Endothelial cell of umbilical vein (primary cell): ENCODE measurements at regions not wholly inside any gene's neighbourhood (a gene's known extent, or its start where the extent isn't known, plus 50 kb on each side); places are given as distances from the start of the nearest gene placed in this dataset.

Experiments used
- BruUV-seq: library from RNA; stranded (reverse); fragments of 400-500 nt; replicated peaks from 2 replicates; lab custom pipeline; 2021; lab: Mats Ljungman, UMichigan
- CTCF ChIA-PET: fragments of 300-600, 350-600 bp; sonication (Branson Sonifier 250); formaldehyde crosslinking; loops from one replicate; lab custom pipeline; 2021; ENCODE audit warnings: antibody characterized with exemption, inconsistent platforms; lab: Charles Lee
- POLR2A ChIA-PET: fragments of 300-600, 350-600 bp; sonication (Branson Sonifier 250); formaldehyde crosslinking; loops from one replicate; lab custom pipeline; 2021; ENCODE audit warnings: antibody characterized with exemption, inconsistent platforms; lab: Charles Lee
- DNase-seq: peaks from one replicate; pipeline ENCODE4 v3.0.0-alpha.2; 2011; ENCODE audit warnings: low read depth, low spot score
- FAIRE-seq: peaks from 2 replicates; lab custom pipeline; 2011; peaks lifted over from hg19 to GRCh38; lab: Jason Lieb, UNC
- H2AFZ ChIP-seq: 2 replicates; pipeline ENCODE4 v1.6.0; 2012; ENCODE audit warnings: low read depth, low read length, control low read depth, inconsistent platforms
- H3K27ac ChIP-seq: 2 replicates; pipeline ENCODE4 v1.5.1; 2011; ENCODE audit warnings: low read depth, mild to moderate bottlenecking, control low read depth, low read length, moderate library complexity; ENCODE audit not compliant: insufficient read depth
- H3K27me3 ChIP-seq, 2 experiments: 2 replicates each; pipeline versions ENCODE4 v1.6.0 to v1.6.1; 2011; ENCODE audit warnings: low read length in 2 of 2, mixed read lengths in 1 of 2; ENCODE audit not compliant: control insufficient read depth in 2 of 2, insufficient read depth in 2 of 2
- H3K36me3 ChIP-seq, 2 experiments: 2 replicates in 1 of 2; 3 replicates in 1 of 2; pipeline ENCODE4 v1.5.1; 2011; ENCODE audit warnings: low read length in 2 of 2, mild to moderate bottlenecking in 1 of 2, moderate library complexity in 1 of 2; ENCODE audit not compliant: control insufficient read depth in 2 of 2, insufficient read depth in 2 of 2; ENCODE audit errors: extremely low read depth in 1 of 2
- H3K4me1 ChIP-seq: 3 replicates; pipeline ENCODE4 v1.5.1; 2011; ENCODE audit warnings: mild to moderate bottlenecking, low read length; ENCODE audit not compliant: control insufficient read depth, insufficient read depth; ENCODE audit errors: extremely low read depth
- H3K4me2 ChIP-seq: 2 replicates; pipeline ENCODE4 v1.6.1; 2011; ENCODE audit warnings: low read length, control low read depth, mixed read lengths; ENCODE audit not compliant: insufficient read depth
- H3K4me3 ChIP-seq, 3 experiments: fragments of 200-600 bp in 1 of 3; sonication (generic), shearing (Covaris generic) in 1 of 3; replicated peaks in 1 of 3; 2 replicates each; pipeline ENCODE4 v1.5.1; 2011 to 2016; ENCODE audit warnings: control low read depth in 3 of 3, low read length in 3 of 3, mild to moderate bottlenecking in 2 of 3, inconsistent platforms in 1 of 3, low read depth in 1 of 3, moderate library complexity in 1 of 3; ENCODE audit not compliant: insufficient read depth in 1 of 3
- H3K79me2 ChIP-seq: 2 replicates; pipeline ENCODE4 v1.6.0; 2012; ENCODE audit warnings: low read length, inconsistent platforms; ENCODE audit not compliant: control insufficient read depth, insufficient read depth
- H3K9ac ChIP-seq: replicated peaks from 2 replicates; pipeline ENCODE3; 2011; ENCODE audit warnings: low read length, control low read depth; ENCODE audit not compliant: insufficient read depth; ENCODE audit errors: extremely low read depth
- H3K9me1 ChIP-seq: replicated peaks from 3 replicates; pipeline ENCODE4 v1.6.0; 2011; ENCODE audit warnings: mild to moderate bottlenecking, low read length; ENCODE audit not compliant: control insufficient read depth, insufficient read depth; ENCODE audit errors: extremely low read depth
- H3K9me3 ChIP-seq: replicated peaks from 2 replicates; pipeline ENCODE4 v1.5.1; 2012; ENCODE audit warnings: low read length, inconsistent platforms; ENCODE audit not compliant: control insufficient read depth, insufficient read depth
- H4K20me1 ChIP-seq: replicated peaks from 2 replicates; pipeline ENCODE3; 2011; ENCODE audit warnings: mild to moderate bottlenecking, low read length; ENCODE audit not compliant: control insufficient read depth, insufficient read depth; ENCODE audit errors: extremely low read depth
- CTCF ChIP-seq, 2 donors: IDR thresholded peaks; 1 replicate in 1 of 2; 2 replicates in 1 of 2; pipeline ENCODE4 v1.5.1; 2011; ENCODE audit warnings: low read length in 2 of 2, mild to moderate bottlenecking in 2 of 2, moderate library complexity in 2 of 2, control low read depth in 1 of 2, inconsistent platforms in 1 of 2, low read depth in 1 of 2; ENCODE audit not compliant: insufficient read depth in 1 of 2; ENCODE audit errors: extremely low read depth in 1 of 2
- EZH2 ChIP-seq: IDR thresholded peaks from 2 replicates; pipeline ENCODE4 v1.6.1; 2012; ENCODE audit warnings: borderline replicate concordance, low read depth, mild to moderate bottlenecking, moderate library complexity, low read length, inconsistent platforms; ENCODE audit not compliant: severe bottlenecking
- FOS ChIP-seq: IDR thresholded peaks from 2 replicates; pipeline ENCODE4 v1.6.1; 2011; ENCODE audit warnings: mild to moderate bottlenecking, low read length, moderate library complexity, borderline replicate concordance; ENCODE audit not compliant: insufficient read depth
- GATA2 ChIP-seq: IDR thresholded peaks from 2 replicates; pipeline ENCODE4 v1.7.0; 2011; ENCODE audit warnings: low read depth, mild to moderate bottlenecking, moderate library complexity, mixed read lengths, low read length; ENCODE audit not compliant: insufficient read length, insufficient read depth
- JUN ChIP-seq: IDR thresholded peaks from 2 replicates; pipeline ENCODE4 v1.6.1; 2011; ENCODE audit warnings: borderline replicate concordance, low read depth; ENCODE audit not compliant: insufficient read length, insufficient read depth
- MAX ChIP-seq: IDR thresholded peaks from 2 replicates; pipeline ENCODE4 v1.6.1; 2011; ENCODE audit not compliant: insufficient read depth, insufficient read length
- MYC ChIP-seq: IDR thresholded peaks from one replicate; pipeline ENCODE4 v1.6.1; 2011; ENCODE audit warnings: mild to moderate bottlenecking, low read depth, low read length
- POLR2A ChIP-seq: IDR thresholded peaks from 2 replicates; pipeline ENCODE4 v1.6.1; 2012; ENCODE audit warnings: low read depth, mild to moderate bottlenecking, control low read depth, low read length
- POLR2AphosphoS5 ChIP-seq: IDR thresholded peaks from 2 replicates; pipeline ENCODE4 v1.6.1; 2012; ENCODE audit warnings: low read depth, mild to moderate bottlenecking, control low read depth, low read length, moderate library complexity; ENCODE audit not compliant: insufficient read depth
- dilution Hi-C: fragments of 300-500 bp; cut with MboI; formaldehyde crosslinking; loops from one replicate; pipeline ENCODE4 v1.15.0; 2019; ENCODE audit warnings: low sequenced_read_pairs; ENCODE audit not compliant: extremely low pct_ligation_motif_present
- intact Hi-C: fragments of 100-400 bp; cut with micrococcal nuclease; formaldehyde crosslinking; loops from one replicate; pipeline ENCODE4 v1.10.0; 2022

- Histone ChIP-seq H3K36me3 (no peaks in the 10 kb centered on the region), H3K4me2 (no peak overlapping the region), H3K4me3 (no peak overlapping the region), H4K20me1 (no peaks in the 10 kb centered on the region), H3K27ac (no peak overlapping the region), H3K4me1 (no peaks in the 10 kb centered on the region), H3K9ac (no peak overlapping the region), H3K79me2 (no peaks in the 10 kb centered on the region), H3K9me3 (no peaks in the 10 kb centered on the region), H3K27me3 (no peaks in the 10 kb centered on the region), H2AFZ (no peak overlapping the region), H3K9me1 (no peaks in the 10 kb centered on the region)
- no TSS peak for BruUV-seq
- POLR2A ChIA-PET: no interaction called here
- TF ChIP-seq FOS (no peak), JUN (no peak), GATA2 (no peak), MYC (no peak), EZH2 (no peak), POLR2AphosphoS5 (no peak), POLR2A (no peak), CTCF (IDR thresholded peaks at IDR 0.05; ENCODE audit: extremely low read depth in 1 of 2, insufficient read depth in 1 of 2, low read depth in 1 of 2, low read length in 2 of 2) (no peak), MAX (no peak)
- no peak for FAIRE-seq
- intact Hi-C loops (no loop called here), dilution Hi-C loops (no loop called here)
- CTCF ChIA-PET: no interaction called here
- DNase-seq: no peak
Observed at GRCh38 chr3:18033581-18034108, 291.2 kb upstream of the TBC1D5 start.
